Fibroblast of pulmonary artery (primary cell): ENCODE measurements at regions not wholly inside any gene's neighbourhood (a gene's known extent, or its start where the extent isn't known, plus 50 kb on each side); places are given as distances from the start of the nearest gene placed in this dataset.

ENCODE experiments used
- DNase-seq: peaks from one replicate; pipeline ENCODE4 v3.0.0-alpha.2; 2010; ENCODE audit warnings: low read depth
- H3K4me3 ChIP-seq: replicated peaks from 2 replicates; pipeline ENCODE4 v1.5.1; 2011; ENCODE audit warnings: low read depth, mild to moderate bottlenecking, control low read depth, low read length, moderate library complexity
- TF ChIP-seq, protein P1 (sequence below): IDR thresholded peaks from 2 replicates; pipeline ENCODE4 v1.5.1; 2011; ENCODE audit warnings: mild to moderate bottlenecking, control low read depth, low read length, inconsistent platforms; ENCODE audit errors: missing control alignments

DNA sequence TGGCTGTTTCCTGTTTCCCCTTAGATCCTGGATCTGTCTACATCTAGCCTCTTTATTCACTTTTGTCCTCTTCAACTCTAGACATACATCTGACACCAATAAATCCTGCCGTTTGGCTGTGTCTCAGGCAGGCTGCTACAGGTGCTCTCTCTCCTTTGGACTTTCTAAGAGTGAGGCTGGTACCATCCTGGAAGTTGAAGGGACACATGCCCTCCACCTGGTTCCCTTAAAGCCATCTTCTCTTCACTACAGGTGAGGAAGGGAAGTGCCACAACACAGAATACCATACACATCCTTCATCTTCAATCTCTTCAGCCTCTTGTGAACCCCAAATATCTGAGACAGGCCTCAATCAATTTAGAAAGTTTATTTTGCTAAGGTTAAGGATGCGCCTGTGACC lies 137.9 kb downstream of the BACH1 start:
- TF ChIP-seq, protein P1, sequence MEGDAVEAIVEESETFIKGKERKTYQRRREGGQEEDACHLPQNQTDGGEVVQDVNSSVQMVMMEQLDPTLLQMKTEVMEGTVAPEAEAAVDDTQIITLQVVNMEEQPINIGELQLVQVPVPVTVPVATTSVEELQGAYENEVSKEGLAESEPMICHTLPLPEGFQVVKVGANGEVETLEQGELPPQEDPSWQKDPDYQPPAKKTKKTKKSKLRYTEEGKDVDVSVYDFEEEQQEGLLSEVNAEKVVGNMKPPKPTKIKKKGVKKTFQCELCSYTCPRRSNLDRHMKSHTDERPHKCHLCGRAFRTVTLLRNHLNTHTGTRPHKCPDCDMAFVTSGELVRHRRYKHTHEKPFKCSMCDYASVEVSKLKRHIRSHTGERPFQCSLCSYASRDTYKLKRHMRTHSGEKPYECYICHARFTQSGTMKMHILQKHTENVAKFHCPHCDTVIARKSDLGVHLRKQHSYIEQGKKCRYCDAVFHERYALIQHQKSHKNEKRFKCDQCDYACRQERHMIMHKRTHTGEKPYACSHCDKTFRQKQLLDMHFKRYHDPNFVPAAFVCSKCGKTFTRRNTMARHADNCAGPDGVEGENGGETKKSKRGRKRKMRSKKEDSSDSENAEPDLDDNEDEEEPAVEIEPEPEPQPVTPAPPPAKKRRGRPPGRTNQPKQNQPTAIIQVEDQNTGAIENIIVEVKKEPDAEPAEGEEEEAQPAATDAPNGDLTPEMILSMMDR: no peak
- no peak overlapping the region for H3K4me3 ChIP-seq
- DNase-seq: no peak

DNA sequence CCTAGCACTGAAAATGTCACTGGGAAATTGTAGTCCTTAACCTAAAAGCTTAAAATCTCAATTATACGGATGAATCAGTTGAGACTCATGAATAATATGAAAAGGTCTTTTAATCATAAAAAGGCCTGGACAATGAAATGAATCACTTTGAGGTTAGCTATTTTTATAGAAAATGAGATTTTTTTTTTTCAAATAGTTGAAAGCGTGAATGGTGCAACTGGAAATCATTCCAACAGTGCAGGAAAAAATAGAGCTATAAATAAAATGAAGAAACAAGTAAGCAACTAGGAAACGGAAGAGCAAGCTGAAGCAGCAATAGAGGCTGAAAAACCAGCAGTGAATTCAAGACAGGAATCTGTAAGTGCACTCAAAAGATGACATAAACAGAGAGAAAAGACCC lies 142.9 kb downstream of the BACH1 start:
- DNase-seq: no peak
- TF ChIP-seq, protein P1: no peak
- H3K4me3 ChIP-seq: no peak overlapping the region

DNA sequence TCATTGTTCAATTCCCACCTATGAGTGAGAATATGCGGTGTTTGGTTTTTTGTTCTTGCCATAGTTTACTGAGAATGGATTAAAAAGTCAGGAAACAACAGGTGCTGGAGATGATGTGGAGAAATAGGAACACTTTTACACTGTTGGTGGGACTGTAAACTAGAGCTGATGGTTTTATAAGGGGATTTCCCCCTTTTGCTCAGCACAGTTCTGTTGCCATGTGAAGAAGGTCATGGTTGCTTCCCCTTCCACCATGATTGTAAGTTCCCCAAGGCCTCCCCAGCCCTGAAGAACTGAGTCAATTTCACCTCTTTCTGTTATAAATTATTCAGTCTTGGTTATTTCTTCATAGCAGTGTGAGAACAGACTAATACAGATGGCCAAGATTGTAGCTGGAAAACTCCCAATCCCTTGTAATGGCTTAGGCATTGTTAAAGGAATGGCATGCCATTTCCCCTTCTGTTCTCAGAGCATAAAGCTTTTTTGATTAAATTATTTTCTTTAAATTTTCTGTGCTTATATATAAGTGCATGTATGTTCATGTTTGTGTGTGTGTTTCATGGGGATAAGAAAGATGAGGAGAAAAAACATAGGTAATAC lies 144.8 kb downstream of the BACH1 start:
- TF ChIP-seq, protein P1: no peak
- peak; percentile 36 for DNase-seq
- H3K4me3 ChIP-seq: no peak overlapping the region

DNA sequence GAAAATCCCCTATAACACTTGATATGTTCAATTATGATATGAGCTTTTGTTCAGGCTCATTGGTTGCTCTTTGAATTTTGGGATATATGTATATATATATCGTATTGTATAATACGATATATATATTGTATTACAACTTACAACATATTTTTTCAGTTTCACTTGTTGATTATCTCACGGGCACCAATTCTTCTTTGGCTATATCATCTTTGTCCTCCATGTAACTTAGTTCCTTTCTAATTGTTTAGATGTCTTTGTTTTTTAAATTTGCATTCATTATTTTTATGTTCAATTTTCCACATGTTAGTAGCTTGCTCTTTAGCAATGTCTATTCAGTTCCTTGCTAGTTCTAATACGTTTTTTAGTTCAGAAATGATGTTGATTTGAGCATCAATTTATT lies 150.0 kb downstream of the BACH1 start:
- no peak for DNase-seq
- no peak overlapping the region for H3K4me3 ChIP-seq
- TF ChIP-seq, protein P1: no peak

DNA sequence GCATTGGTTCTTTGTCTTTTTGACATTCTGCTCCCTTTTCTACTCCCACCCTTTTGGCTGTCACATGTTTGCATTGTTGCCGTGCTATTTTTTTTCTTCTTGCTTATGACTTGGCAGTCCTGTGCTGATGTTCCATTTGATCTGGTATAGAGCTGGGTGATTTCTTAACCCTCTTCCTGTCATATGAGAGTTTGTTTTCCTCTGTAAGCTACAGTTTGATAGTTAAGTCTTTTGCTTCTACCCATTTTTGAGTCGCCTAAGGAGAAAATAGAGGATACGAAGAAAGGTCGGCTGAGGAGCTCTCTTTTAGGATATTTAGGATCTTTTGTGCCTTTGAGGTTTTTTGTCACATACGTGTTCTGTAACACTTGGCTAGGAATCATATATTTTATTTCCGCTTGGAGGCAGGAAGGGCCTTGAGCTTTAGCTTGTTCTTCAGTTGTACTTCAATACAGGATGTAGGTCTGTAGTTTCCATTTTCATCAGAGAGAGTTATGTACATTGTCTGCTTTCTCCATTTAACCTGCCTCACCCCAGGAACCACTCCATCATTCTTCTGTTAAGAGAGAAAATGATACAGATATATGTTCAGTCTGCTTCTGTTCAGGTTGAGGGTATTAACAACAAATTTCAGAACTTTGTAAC lies 150.7 kb downstream of the BACH1 start:
- TF ChIP-seq, protein P1: no peak
- no peak overlapping the region for H3K4me3 ChIP-seq
- peak; percentile 51 for DNase-seq

DNA sequence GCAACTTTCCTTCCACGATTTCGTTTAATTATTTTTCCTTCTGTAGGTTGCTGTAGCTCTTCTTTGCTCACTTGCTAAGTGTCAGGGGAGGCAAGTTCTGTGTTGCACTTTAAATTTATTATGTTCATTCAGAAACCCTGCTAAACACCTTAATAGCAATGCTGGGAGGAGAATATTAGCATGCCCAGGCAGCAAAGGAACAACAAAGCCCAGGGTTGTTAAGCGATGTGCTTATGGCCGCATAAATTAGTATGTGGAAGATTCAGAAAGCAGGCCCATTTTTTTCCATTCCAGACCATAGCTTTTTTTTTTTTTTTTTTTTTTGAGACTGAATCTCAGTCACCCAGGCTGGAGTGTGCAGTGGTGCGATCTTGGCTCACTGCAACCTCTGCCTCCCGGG lies 151.3 kb downstream of the BACH1 start:
- H3K4me3 ChIP-seq: no peak overlapping the region
- TF ChIP-seq, protein P1: no peak
- DNase-seq: no peak

DNA sequence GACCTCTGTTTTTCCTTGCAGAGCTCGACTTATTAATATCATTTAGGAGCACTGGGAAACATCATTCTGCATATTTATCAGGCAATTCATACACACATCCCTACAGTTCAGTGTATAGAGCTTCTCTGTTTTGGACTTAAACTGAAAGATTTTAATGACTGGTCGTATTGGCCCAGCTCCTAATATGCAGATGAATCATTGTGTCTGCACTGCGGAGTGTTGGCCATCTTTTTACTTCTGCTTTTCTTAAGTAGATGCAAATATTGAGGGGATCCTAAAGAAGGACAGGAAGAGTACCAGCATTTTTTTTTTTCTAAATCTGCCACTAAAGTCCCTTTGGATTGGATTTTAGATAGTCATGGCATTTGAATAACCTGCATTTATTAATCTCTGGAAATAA lies 154.8 kb downstream of the BACH1 start:
- TF ChIP-seq, protein P1: no peak
- no peak for DNase-seq

More for the DNA sequence above, 154.8 kb downstream of the BACH1 start:
- H3K4me3 ChIP-seq: no peak overlapping the region
